Ishikawa (cell line): ENCODE measurements at regions not wholly inside any gene's neighbourhood (a gene's known extent, or its start where the extent isn't known, plus 50 kb on each side); places are given as distances from the start of the nearest gene placed in this dataset.

Source experiments
- NFIC ChIP-seq: IDR thresholded peaks from 2 replicates; pipeline ENCODE4 v1.6.1; 2012
- TF ChIP-seq, protein P1 (sequence below): IDR thresholded peaks from 2 replicates; pipeline ENCODE4 v1.6.1; 2012; ENCODE audit warnings: low read depth, mild to moderate bottlenecking

DNA sequence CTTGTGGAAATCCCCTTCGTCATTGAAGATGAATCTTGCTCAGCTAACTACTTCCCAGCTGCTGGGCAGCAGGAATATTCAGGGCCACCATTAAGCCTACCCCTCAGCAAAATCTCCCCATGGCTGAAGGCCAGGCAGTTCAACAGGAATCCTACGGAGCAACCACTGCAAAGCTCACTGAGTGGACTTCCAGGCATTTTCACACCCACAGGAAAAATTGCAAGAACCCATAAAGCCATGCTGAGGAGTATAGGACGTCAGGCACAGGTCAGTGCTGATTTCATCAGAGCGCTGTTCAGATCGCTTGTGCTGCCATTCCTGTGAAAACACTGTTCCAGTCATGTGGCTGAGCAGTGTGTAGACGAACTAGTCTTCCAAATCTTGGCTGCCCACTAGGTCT, 134.8 kb upstream of the TACR1 start:
- no peak for TF ChIP-seq NFIC
- TF ChIP-seq, protein P1, sequence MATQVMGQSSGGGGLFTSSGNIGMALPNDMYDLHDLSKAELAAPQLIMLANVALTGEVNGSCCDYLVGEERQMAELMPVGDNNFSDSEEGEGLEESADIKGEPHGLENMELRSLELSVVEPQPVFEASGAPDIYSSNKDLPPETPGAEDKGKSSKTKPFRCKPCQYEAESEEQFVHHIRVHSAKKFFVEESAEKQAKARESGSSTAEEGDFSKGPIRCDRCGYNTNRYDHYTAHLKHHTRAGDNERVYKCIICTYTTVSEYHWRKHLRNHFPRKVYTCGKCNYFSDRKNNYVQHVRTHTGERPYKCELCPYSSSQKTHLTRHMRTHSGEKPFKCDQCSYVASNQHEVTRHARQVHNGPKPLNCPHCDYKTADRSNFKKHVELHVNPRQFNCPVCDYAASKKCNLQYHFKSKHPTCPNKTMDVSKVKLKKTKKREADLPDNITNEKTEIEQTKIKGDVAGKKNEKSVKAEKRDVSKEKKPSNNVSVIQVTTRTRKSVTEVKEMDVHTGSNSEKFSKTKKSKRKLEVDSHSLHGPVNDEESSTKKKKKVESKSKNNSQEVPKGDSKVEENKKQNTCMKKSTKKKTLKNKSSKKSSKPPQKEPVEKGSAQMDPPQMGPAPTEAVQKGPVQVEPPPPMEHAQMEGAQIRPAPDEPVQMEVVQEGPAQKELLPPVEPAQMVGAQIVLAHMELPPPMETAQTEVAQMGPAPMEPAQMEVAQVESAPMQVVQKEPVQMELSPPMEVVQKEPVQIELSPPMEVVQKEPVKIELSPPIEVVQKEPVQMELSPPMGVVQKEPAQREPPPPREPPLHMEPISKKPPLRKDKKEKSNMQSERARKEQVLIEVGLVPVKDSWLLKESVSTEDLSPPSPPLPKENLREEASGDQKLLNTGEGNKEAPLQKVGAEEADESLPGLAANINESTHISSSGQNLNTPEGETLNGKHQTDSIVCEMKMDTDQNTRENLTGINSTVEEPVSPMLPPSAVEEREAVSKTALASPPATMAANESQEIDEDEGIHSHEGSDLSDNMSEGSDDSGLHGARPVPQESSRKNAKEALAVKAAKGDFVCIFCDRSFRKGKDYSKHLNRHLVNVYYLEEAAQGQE = no peak
